A549 (cell line): ENCODE measurements at regions not wholly inside any gene's neighbourhood (a gene's known extent, or its start where the extent isn't known, plus 50 kb on each side); places are given as distances from the start of the nearest gene placed in this dataset.
A peak's percentile ranks its signal among the peaks of the same experiment; 100 is the strongest.

ENCODE experiments used
- ATAC-seq, 2 experiments: fragments of 200-7000 bp in 1 of 2; fragments of >200 bp in 1 of 2; cut with Nextera tagmentation in 1 of 2; cut with Tn5 transposase in 1 of 2; 3 replicates each; pipeline versions ENCODE4 v1.8.0 to v1.9.1; 2018 to 2020; ENCODE audit warnings: mild to moderate bottlenecking in 1 of 2, moderate library complexity in 1 of 2
- CTCF ChIA-PET: fragments of 300-600 bp; sonication (Branson Sonifier 250); formaldehyde crosslinking; extraction: SDS; loops from one replicate; lab custom pipeline; 2021; ENCODE audit warnings: antibody characterized with exemption, inconsistent platforms; lab: Yijun Ruan, JAX
- POLR2A ChIA-PET: fragments of 350-600 bp; formaldehyde crosslinking; extraction: SDS; loops from one replicate; lab custom pipeline; 2021; ENCODE audit warnings: antibody characterized with exemption, inconsistent platforms; lab: Yijun Ruan, JAX
- DNase-seq, 2 experiments: peaks; one replicate each; pipeline versions ENCODE4 v3.0.0 to v3.0.0-alpha.2; 2011 to 2016; ENCODE audit warnings: low read depth in 1 of 2, low spot score in 1 of 2
- FAIRE-seq: peaks from 2 replicates; lab custom pipeline; 2011; peaks lifted over from hg19 to GRCh38; lab: Jason Lieb, UNC
- H3K27ac ChIP-seq, 2 experiments: fragments of >200 bp; sonication (Bioruptor Twin); formaldehyde crosslinking; 3 replicates each; pipeline ENCODE4 v1.5.1; 2016 to 2017
- H3K4me1 ChIP-seq: fragments of >200 bp; sonication (Bioruptor Twin); formaldehyde crosslinking; 3 replicates; pipeline ENCODE4 v1.6.1; 2016
- H3K4me2 ChIP-seq: fragments of >200 bp; sonication (Bioruptor Twin); formaldehyde crosslinking; 3 replicates; pipeline ENCODE4 v1.6.1; 2016
- H3K4me3 ChIP-seq: fragments of >200 bp; sonication (Bioruptor Twin); formaldehyde crosslinking; 3 replicates; pipeline ENCODE4 v1.5.1; 2016
- H3K9me3 ChIP-seq: fragments of >200 bp; sonication (Bioruptor Twin); formaldehyde crosslinking; 3 replicates; pipeline ENCODE4 v1.6.1; 2016
- CTCF ChIP-seq: fragments of >200 bp; sonication (Bioruptor Twin); formaldehyde crosslinking; IDR thresholded peaks from 3 replicates; pipeline ENCODE4 v1.5.1; 2016
- EP300 ChIP-seq, 2 experiments: fragments of >200 bp; sonication (Bioruptor Twin); formaldehyde crosslinking; IDR thresholded peaks; 2 replicates in 1 of 2; 3 replicates in 1 of 2; pipeline ENCODE4 v1.6.1; 2016 to 2017
- ESRRA ChIP-seq: fragments of 150-350 bp; IDR thresholded peaks from 2 replicates; pipeline ENCODE4 v1.6.1; 2014; ENCODE audit warnings: mild to moderate bottlenecking, low read length, borderline replicate concordance
- FOSL2 ChIP-seq, 2 experiments: fragments of 450-650 bp in 1 of 2; fragments of >200 bp in 1 of 2; sonication (Bioruptor Twin) in 1 of 2; formaldehyde crosslinking; IDR thresholded peaks; 2 replicates each; pipeline versions ENCODE4 v1.5.0 to v1.6.1; 2016 to 2020; ENCODE audit warnings: mild to moderate bottlenecking in 1 of 2, moderate library complexity in 1 of 2
- HOXB13 ChIP-seq: fragments of 250-450 bp; sonication (Bioruptor Pico); IDR thresholded peaks from 2 replicates; pipeline ENCODE4 v1.5.0; 2020; ENCODE audit warnings: low read depth, mild to moderate bottlenecking, moderate library complexity
- JUN ChIP-seq, 2 experiments: fragments of >200 bp; sonication (Bioruptor Twin); formaldehyde crosslinking; IDR thresholded peaks; 2 replicates in 1 of 2; 3 replicates in 1 of 2; pipeline ENCODE4 v1.6.1; 2016 to 2017
- KDM1A ChIP-seq: fragments of 200-600 bp; sonication (generic); IDR thresholded peaks from 2 replicates; pipeline ENCODE4 v1.6.1; 2016; ENCODE audit warnings: low read depth, mild to moderate bottlenecking
- NFE2L2 ChIP-seq: fragments of 150-350 bp; conservative IDR thresholded peaks from 2 replicates; pipeline ENCODE4 v1.6.1; 2014; ENCODE audit warnings: low read length
- NR3C1 ChIP-seq: fragments of >200 bp; sonication (Bioruptor Twin); formaldehyde crosslinking; IDR thresholded peaks from 3 replicates; pipeline ENCODE4 v1.6.1; 2017
- POLR2A ChIP-seq: IDR thresholded peaks from 2 replicates; pipeline ENCODE4 v1.6.1; 2012; ENCODE audit warnings: mild to moderate bottlenecking, low read length
- POLR2AphosphoS2 ChIP-seq: conservative IDR thresholded peaks from 2 replicates; pipeline ENCODE4 v1.6.1; 2012; ENCODE audit warnings: low read length, improper control_type of control experiment, inconsistent platforms
- RARB ChIP-seq: fragments of 250-450 bp; sonication (Bioruptor Pico); IDR thresholded peaks from 2 replicates; pipeline ENCODE4 v1.8.0; 2021; ENCODE audit warnings: mild to moderate bottlenecking, moderate library complexity
- RFX5 ChIP-seq: fragments of 450-650 bp; IDR thresholded peaks from 2 replicates; pipeline ENCODE4 v1.7.1; 2014; ENCODE audit warnings: antibody characterized with exemption, mild to moderate bottlenecking, moderate library complexity
- RNF2 ChIP-seq: fragments of 200-600 bp; sonication (generic); IDR thresholded peaks from 2 replicates; pipeline ENCODE4 v1.6.1; 2016; ENCODE audit warnings: low read depth, mild to moderate bottlenecking, antibody characterized with exemption, moderate library complexity, borderline replicate concordance
- TFCP2L1 ChIP-seq: fragments of 250-450 bp; sonication (Bioruptor Pico); IDR thresholded peaks from 2 replicates; pipeline ENCODE4 v1.5.0; 2021; ENCODE audit warnings: mild to moderate bottlenecking
- ZFP36 ChIP-seq: fragments of 450-650 bp; IDR thresholded peaks from 2 replicates; pipeline ENCODE4 v1.6.1; 2014; ENCODE audit warnings: borderline replicate concordance; ENCODE audit not compliant: partially characterized antibody
- ZNF302 ChIP-seq: fragments of 250-450 bp; sonication (Bioruptor Pico); IDR thresholded peaks from 2 replicates; pipeline ENCODE4 v1.9.0; 2021; ENCODE audit warnings: inconsistent platforms, mild to moderate bottlenecking, moderate library complexity
- ZSCAN20 ChIP-seq: fragments of 250-450 bp; sonication (Bioruptor Pico); IDR thresholded peaks from 2 replicates; pipeline ENCODE4 v1.8.0; 2022; ENCODE audit warnings: mild to moderate bottlenecking, moderate library complexity
- WGBS: methylation state at CpG from one replicate; pipeline ENCODE4 v1.1.6; 2017; ENCODE audit errors: missing lambda C conversion rate; 5-methylcytosine and 5-hydroxymethylcytosine counted together
- TF ChIP-seq, protein P1 (sequence below): fragments of >200 bp; sonication (Bioruptor Twin); formaldehyde crosslinking; IDR thresholded peaks from 2 replicates; pipeline ENCODE4 v1.6.1; 2016
- TF ChIP-seq, protein P2 (sequence below): fragments of 250-450 bp; sonication (Bioruptor Pico); IDR thresholded peaks from 2 replicates; pipeline ENCODE4 v1.5.0; 2021; ENCODE audit warnings: mild to moderate bottlenecking, moderate library complexity, borderline replicate concordance
- TF ChIP-seq, protein P3 (sequence below): IDR thresholded peaks from 2 replicates; pipeline ENCODE4 v1.6.1; 2012; ENCODE audit warnings: low read depth, borderline replicate concordance

- no peak overlapping the region for H3K27ac ChIP-seq
- no peak overlapping the region for H3K4me2 ChIP-seq
- FAIRE-seq, result no peak
- H3K4me3 ChIP-seq, result no peak overlapping the region
- DNase-seq, result no peak
- H3K4me1 ChIP-seq, result no peaks in the 10 kb centered on the region
- POLR2A ChIA-PET, result no interaction called here
- H3K9me3 ChIP-seq, result no peaks in the 10 kb centered on the region
- ATAC-seq, result no peak
- CTCF ChIA-PET, result interaction anchor here (1.3 kb wide), 1 partner anchor 474 kb away, joined by 3 read pairs; no protein-coding TSS in a partner anchor
- TF ChIP-seq ESRRA, result no peak
- 25% methylated on average over 1 of the region's 1 CpG for WGBS
Measured at GRCh38 chr1:157403608-157404007, 148.7 kb downstream of the FCRL5 start.

- Histone ChIP-seq H3K27ac (no peak overlapping the region), H3K9me3 (no peaks in the 10 kb centered on the region), H3K4me3 (no peak overlapping the region), H3K4me2 (no peak overlapping the region), H3K4me1 (no peaks in the 10 kb centered on the region)
- DNase-seq (peak in 1 of 2 experiments; percentile 9), FAIRE-seq (no peak), ATAC-seq (peak; percentile 31 to 64; a peak in 3 of 6 replicates)
- no peak for TF ChIP-seq KDM1A
- no peak for TF ChIP-seq ZNF302 (CRISPR knock-in tag)
- no peak for TF ChIP-seq ZSCAN20 (CRISPR knock-in tag)
- no peak for TF ChIP-seq RARB (CRISPR knock-in tag)
- no peak for TF ChIP-seq EP300 (IDR thresholded peaks at IDR 0.05)
- no peak for TF ChIP-seq NFE2L2
- TF ChIP-seq, protein P1, sequence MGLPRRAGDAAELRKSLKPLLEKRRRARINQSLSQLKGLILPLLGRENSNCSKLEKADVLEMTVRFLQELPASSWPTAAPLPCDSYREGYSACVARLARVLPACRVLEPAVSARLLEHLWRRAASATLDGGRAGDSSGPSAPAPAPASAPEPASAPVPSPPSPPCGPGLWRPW, result no peak
- TF ChIP-seq HOXB13 (CRISPR knock-in tag), result no peak
- TF ChIP-seq JUN (IDR thresholded peaks at IDR 0.05), result no peak
- TF ChIP-seq, protein P2, sequence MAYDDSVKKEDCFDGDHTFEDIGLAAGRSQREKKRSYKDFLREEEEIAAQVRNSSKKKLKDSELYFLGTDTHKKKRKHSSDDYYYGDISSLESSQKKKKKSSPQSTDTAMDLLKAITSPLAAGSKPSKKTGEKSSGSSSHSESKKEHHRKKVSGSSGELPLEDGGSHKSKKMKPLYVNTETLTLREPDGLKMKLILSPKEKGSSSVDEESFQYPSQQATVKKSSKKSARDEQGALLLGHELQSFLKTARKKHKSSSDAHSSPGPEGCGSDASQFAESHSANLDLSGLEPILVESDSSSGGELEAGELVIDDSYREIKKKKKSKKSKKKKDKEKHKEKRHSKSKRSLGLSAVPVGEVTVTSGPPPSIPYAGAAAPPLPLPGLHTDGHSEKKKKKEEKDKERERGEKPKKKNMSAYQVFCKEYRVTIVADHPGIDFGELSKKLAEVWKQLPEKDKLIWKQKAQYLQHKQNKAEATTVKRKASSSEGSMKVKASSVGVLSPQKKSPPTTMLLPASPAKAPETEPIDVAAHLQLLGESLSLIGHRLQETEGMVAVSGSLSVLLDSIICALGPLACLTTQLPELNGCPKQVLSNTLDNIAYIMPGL (CRISPR knock-in tag), result no peak
- TF ChIP-seq NR3C1, result no peak
- no peak for TF ChIP-seq ZFP36
- TF ChIP-seq FOSL2 (IDR thresholded peaks at IDR 0.05), result no peak
- no peak for TF ChIP-seq FOSL2 (CRISPR knock-in tag; IDR thresholded peaks at IDR 0.05)
- TF ChIP-seq RNF2, result no peak
- no peak for TF ChIP-seq POLR2A
- TF ChIP-seq TFCP2L1 (CRISPR knock-in tag), result no peak
- no peak for TF ChIP-seq POLR2AphosphoS2
- no peak for TF ChIP-seq CTCF
- no peak for TF ChIP-seq RFX5
- TF ChIP-seq, protein P3, sequence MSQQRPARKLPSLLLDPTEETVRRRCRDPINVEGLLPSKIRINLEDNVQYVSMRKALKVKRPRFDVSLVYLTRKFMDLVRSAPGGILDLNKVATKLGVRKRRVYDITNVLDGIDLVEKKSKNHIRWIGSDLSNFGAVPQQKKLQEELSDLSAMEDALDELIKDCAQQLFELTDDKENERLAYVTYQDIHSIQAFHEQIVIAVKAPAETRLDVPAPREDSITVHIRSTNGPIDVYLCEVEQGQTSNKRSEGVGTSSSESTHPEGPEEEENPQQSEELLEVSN, result no peak
- ChIA-PET CTCF (interaction anchor here (1.3 to 1.5 kb wide), 2 partner anchors 32 to 474 kb away, joined by 3 read pairs; no protein-coding TSS in a partner anchor), POLR2A (no interaction called here)
- WGBS, result 59% methylated on average over 6 of the region's 6 CpGs
Measured at GRCh38 chr1:157403203-157403602, 149.1 kb downstream of the FCRL5 start.
